Endothelial cell (in vitro differentiated cells): ENCODE measurements at regions not wholly inside any gene's neighbourhood (a gene's known extent, or its start where the extent isn't known, plus 50 kb on each side); places are given as distances from the start of the nearest gene placed in this dataset.

ENCODE experiments used
- DNase-seq: peaks from one replicate; pipeline ENCODE4 v3.0.0; 2021; ENCODE audit warnings: low spot score
- H3K27ac Mint-ChIP-seq: one replicate; pipeline ENCODE4 v1.8.0; 2021; ENCODE audit warnings: mixed read lengths, inconsistent platforms; ENCODE audit not compliant: unreplicated experiment
- H3K27me3 Mint-ChIP-seq: one replicate; pipeline ENCODE4 v1.8.0; 2021; ENCODE audit warnings: mild to moderate bottlenecking, moderate library complexity, mixed read lengths, inconsistent platforms; ENCODE audit not compliant: unreplicated experiment
- H3K36me3 Mint-ChIP-seq: one replicate; pipeline ENCODE4 v1.8.0; 2021; ENCODE audit warnings: mild to moderate bottlenecking, low read depth, mixed read lengths, inconsistent platforms; ENCODE audit not compliant: unreplicated experiment
- H3K4me1 Mint-ChIP-seq: one replicate; pipeline ENCODE4 v1.8.0; 2021; ENCODE audit warnings: mild to moderate bottlenecking, mixed read lengths, inconsistent platforms; ENCODE audit not compliant: unreplicated experiment
- H3K4me3 Mint-ChIP-seq: one replicate; pipeline ENCODE4 v1.8.0; 2021; ENCODE audit warnings: mild to moderate bottlenecking, mixed read lengths, inconsistent platforms; ENCODE audit not compliant: unreplicated experiment
- H3K9me3 Mint-ChIP-seq: one replicate; pipeline ENCODE4 v1.8.0; 2021; ENCODE audit warnings: mixed read lengths, inconsistent platforms; ENCODE audit not compliant: unreplicated experiment
- TF ChIP-seq, protein P1 (sequence below): fragments of 200-600 bp; sonication (generic); IDR thresholded peaks from one replicate; pipeline ENCODE4 v1.5.0; 2021; ENCODE audit warnings: antibody characterized with exemption; ENCODE audit not compliant: unreplicated experiment

DNA sequence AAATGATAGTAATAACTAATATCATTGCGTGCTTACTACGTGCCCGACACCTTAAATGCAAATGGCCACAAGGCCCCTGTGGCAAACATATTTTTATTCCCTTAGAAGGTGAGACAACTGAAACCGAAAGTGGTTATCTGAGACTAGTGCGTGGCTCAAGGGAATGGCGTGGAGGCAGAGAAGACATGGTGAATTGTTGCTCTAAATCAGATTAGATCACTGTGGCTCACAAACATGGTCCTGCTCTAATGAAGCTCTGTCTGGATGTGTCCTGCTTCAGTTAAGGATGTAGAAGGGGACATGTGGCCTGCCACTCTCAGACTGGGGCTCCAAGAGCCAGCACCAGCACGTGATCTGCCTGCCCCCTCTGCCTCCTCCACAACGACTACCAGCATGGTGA is 124.2 kb upstream of the GMDS start:
- Mint-ChIP-seq H3K27ac (no peak overlapping the region), H3K36me3 (no peaks in the 10 kb centered on the region), H3K4me3 (no peak overlapping the region), H3K27me3 (no peaks in the 10 kb centered on the region), H3K4me1 (peaks cover 2% of the 10 kb centered on the region), H3K9me3 (no peaks in the 10 kb centered on the region)
- DNase-seq: no peak
- TF ChIP-seq, protein P1, sequence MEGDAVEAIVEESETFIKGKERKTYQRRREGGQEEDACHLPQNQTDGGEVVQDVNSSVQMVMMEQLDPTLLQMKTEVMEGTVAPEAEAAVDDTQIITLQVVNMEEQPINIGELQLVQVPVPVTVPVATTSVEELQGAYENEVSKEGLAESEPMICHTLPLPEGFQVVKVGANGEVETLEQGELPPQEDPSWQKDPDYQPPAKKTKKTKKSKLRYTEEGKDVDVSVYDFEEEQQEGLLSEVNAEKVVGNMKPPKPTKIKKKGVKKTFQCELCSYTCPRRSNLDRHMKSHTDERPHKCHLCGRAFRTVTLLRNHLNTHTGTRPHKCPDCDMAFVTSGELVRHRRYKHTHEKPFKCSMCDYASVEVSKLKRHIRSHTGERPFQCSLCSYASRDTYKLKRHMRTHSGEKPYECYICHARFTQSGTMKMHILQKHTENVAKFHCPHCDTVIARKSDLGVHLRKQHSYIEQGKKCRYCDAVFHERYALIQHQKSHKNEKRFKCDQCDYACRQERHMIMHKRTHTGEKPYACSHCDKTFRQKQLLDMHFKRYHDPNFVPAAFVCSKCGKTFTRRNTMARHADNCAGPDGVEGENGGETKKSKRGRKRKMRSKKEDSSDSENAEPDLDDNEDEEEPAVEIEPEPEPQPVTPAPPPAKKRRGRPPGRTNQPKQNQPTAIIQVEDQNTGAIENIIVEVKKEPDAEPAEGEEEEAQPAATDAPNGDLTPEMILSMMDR: no peak

DNA sequence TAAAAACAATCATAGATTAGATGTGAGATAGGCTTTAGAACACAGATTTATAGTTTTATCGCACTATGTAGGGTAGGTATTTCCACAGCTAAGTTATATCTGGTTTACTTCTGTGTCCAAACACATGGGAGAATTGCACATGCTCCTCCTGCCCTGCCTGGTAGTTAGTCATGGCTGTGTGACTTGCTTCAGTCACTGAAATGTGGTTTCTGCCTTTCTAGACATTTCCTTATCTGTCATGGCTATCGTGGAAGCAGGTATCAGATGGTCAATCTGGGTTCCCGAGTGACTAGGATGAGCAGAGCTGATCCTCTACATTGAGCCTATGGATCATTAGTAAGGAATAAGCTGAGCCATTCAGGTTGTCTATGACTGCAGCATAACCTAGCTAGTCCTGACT is 117.8 kb upstream of the GMDS start:
- no peak overlapping the region for H3K4me3 Mint-ChIP-seq
- no peaks in the 10 kb centered on the region for H3K36me3 Mint-ChIP-seq
- H3K27me3 Mint-ChIP-seq: no peaks in the 10 kb centered on the region
- DNase-seq: no peak
- no peaks in the 10 kb centered on the region for H3K9me3 Mint-ChIP-seq
- no peak overlapping the region for H3K27ac Mint-ChIP-seq
- TF ChIP-seq, protein P1: no peak
- peaks cover 2% of the 10 kb centered on the region for H3K4me1 Mint-ChIP-seq

GRCh38 chr6:2361195-2361594 is 115.8 kb upstream of the GMDS start:
- peaks cover 2% of the 10 kb centered on the region for H3K4me1 Mint-ChIP-seq
- no peaks in the 10 kb centered on the region for H3K36me3 Mint-ChIP-seq

DNA sequence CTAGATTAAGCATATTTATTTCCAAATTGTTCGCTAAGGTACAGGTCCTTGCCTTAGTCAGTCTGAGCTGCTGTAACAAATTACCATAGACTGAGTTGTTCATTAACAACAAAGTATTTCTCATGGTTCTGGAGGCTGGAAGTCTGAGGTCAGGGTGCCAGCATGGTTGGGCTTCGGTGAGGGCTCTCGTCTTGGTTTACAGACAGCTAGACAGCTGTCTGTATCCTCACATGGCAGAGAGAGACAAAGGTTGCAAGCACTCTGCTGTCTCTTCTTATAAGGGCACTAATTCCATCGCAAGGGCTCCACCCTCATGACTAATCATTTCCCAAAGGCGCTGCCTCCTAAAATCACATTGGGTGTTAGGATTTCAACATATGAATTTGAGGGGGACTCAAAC is 115.3 kb upstream of the GMDS start:
- Mint-ChIP-seq H3K4me3 (no peak overlapping the region), H3K27ac (no peak overlapping the region), H3K36me3 (no peaks in the 10 kb centered on the region), H3K9me3 (no peaks in the 10 kb centered on the region), H3K4me1 (no peaks in the 10 kb centered on the region), H3K27me3 (no peaks in the 10 kb centered on the region)
- TF ChIP-seq, protein P1: no peak
- DNase-seq: no peak

More at GRCh38 chr6:2361195-2361594, 115.8 kb upstream of the GMDS start:
- Mint-ChIP-seq H3K4me3 (no peak overlapping the region), H3K9me3 (no peaks in the 10 kb centered on the region), H3K27ac (no peak overlapping the region), H3K27me3 (no peaks in the 10 kb centered on the region)
- TF ChIP-seq, protein P1: no peak
- no peak for DNase-seq

DNA sequence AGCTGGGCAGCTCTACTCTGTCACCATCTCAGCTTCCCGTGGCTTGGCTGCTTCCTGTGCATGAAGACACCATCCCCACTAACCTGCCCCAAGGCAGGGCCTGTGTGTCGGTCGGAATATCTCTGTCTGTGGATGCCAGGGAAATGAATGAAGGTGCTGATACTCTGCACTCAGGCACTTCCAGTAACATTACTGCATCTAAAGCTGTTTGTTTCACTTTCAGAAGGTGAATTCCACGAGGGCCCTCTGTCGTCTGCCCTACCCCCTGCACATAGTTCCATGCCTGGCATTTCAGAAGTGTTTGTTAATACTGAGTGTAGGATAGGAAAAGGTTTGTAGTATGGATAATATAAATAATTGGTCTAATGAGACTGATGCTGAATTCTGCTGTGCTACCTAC is 114.7 kb upstream of the GMDS start:
- peak overlapping the region; percentile 49 for H3K4me3 Mint-ChIP-seq
- TF ChIP-seq, protein P1: no peak
- no peaks in the 10 kb centered on the region for H3K27me3 Mint-ChIP-seq
- no peaks in the 10 kb centered on the region for H3K4me1 Mint-ChIP-seq
- H3K27ac Mint-ChIP-seq: no peak overlapping the region
- no peaks in the 10 kb centered on the region for H3K36me3 Mint-ChIP-seq
- H3K9me3 Mint-ChIP-seq: no peaks in the 10 kb centered on the region
- no peak for DNase-seq
